Vagina (tissue), 2 donors: ENCODE measurements at regions not wholly inside any gene's neighbourhood (a gene's known extent, or its start where the extent isn't known, plus 50 kb on each side); places are given as distances from the start of the nearest gene placed in this dataset.

Source experiments
- POLR2A ChIP-seq, 2 donors: fragments of 450-650 bp; IDR thresholded peaks; one replicate each; pipeline ENCODE4 v1.6.1; 2017; ENCODE audit warnings: antibody characterized with exemption in 2 of 2, mild to moderate bottlenecking in 2 of 2, moderate library complexity in 2 of 2
- POLR2AphosphoS5 ChIP-seq, 2 donors: sonication (generic); formaldehyde crosslinking; IDR thresholded peaks; one replicate each; pipeline ENCODE4 v1.9.0; 2017; ENCODE audit warnings: antibody characterized with exemption in 2 of 2, mild to moderate bottlenecking in 2 of 2, low read depth in 1 of 2; ENCODE audit not compliant: insufficient read depth in 1 of 2
- TF ChIP-seq, protein P1 (sequence below), 3 experiments: fragments of 450-650 bp in 2 of 3; fragments of 200-600 bp in 1 of 3; sonication (generic) in 1 of 3; IDR thresholded peaks; one replicate each; pipeline ENCODE4 v1.5.1; 2017 to 2019; ENCODE audit warnings: antibody characterized with exemption in 3 of 3, mild to moderate bottlenecking in 2 of 3, moderate library complexity in 2 of 3

DNA sequence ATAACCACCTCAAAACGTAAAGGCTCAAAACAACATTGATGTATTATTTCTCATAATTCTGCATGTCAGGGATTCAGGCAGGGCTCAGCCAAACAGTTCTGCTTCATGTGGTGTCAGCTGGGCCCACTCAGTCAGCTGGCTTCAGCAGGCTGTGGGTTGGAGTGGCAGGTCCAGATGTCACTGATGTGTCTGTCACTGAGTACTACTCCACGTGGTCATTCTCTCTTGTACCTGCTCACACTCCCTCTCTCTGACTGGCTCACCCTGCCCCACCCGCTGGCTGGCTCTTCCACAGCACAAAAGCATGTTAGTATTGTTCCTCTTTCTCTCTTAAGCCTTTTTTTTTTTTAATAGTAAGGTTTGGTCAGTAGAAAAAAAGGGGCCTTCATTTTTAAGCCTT is 182.4 kb downstream of the DICER1 start:
- TF ChIP-seq, protein P1, sequence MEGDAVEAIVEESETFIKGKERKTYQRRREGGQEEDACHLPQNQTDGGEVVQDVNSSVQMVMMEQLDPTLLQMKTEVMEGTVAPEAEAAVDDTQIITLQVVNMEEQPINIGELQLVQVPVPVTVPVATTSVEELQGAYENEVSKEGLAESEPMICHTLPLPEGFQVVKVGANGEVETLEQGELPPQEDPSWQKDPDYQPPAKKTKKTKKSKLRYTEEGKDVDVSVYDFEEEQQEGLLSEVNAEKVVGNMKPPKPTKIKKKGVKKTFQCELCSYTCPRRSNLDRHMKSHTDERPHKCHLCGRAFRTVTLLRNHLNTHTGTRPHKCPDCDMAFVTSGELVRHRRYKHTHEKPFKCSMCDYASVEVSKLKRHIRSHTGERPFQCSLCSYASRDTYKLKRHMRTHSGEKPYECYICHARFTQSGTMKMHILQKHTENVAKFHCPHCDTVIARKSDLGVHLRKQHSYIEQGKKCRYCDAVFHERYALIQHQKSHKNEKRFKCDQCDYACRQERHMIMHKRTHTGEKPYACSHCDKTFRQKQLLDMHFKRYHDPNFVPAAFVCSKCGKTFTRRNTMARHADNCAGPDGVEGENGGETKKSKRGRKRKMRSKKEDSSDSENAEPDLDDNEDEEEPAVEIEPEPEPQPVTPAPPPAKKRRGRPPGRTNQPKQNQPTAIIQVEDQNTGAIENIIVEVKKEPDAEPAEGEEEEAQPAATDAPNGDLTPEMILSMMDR (IDR thresholded peaks at IDR 0.05): no peak
- TF ChIP-seq POLR2AphosphoS5 (IDR thresholded peaks at IDR 0.05; ENCODE audit: insufficient read depth in 1 of 2, low read depth in 1 of 2): no peak
- no peak for TF ChIP-seq POLR2A (IDR thresholded peaks at IDR 0.05)
